HT-29 (cell line): ENCODE measurements at regions not wholly inside any gene's neighbourhood (a gene's known extent, or its start where the extent isn't known, plus 50 kb on each side); places are given as distances from the start of the nearest gene placed in this dataset.

Experiments
- DNase-seq: peaks from one replicate; pipeline ENCODE4 v3.0.0-alpha.2; 2015; ENCODE audit warnings: low spot score

GRCh38 chr5:30604648-30605262 is 588.7 kb upstream of the CDH6 start:
- no peak for DNase-seq

- no peak for DNase-seq
Measured at GRCh38 chr5:30600892-30601291, 592.6 kb upstream of the CDH6 start.

- no peak for DNase-seq
Measured at GRCh38 chr5:30596495-30597064, 596.9 kb upstream of the CDH6 start.

GRCh38 chr5:30594331-30594730 is 599.2 kb upstream of the CDH6 start:
- DNase-seq: no peak

GRCh38 chr5:30592833-30593232 is 600.7 kb upstream of the CDH6 start:
- no peak for DNase-seq

GRCh38 chr5:30581198-30581935 is 612.1 kb upstream of the CDH6 start:
- DNase-seq: no peak

- DNase-seq: no peak
Measured at GRCh38 chr5:30574761-30575160, 618.7 kb upstream of the CDH6 start.

- DNase-seq: no peak
Measured at GRCh38 chr5:30572279-30572678, 621.2 kb upstream of the CDH6 start.

GRCh38 chr5:30561771-30562170 is 631.7 kb upstream of the CDH6 start:
- no peak for DNase-seq

GRCh38 chr5:30551618-30552017 is 641.9 kb upstream of the CDH6 start:
- DNase-seq: no peak

- DNase-seq: no peak
Measured at GRCh38 chr5:30548580-30549305, 644.7 kb upstream of the CDH6 start.

GRCh38 chr5:30540150-30540549 is 653.3 kb upstream of the CDH6 start:
- DNase-seq: no peak

- DNase-seq: no peak
Measured at GRCh38 chr5:30539004-30539634, 654.4 kb upstream of the CDH6 start.

- DNase-seq: no peak
Measured at GRCh38 chr5:30525353-30525752, 668.1 kb upstream of the CDH6 start.

- DNase-seq: no peak
Measured at GRCh38 chr5:30524428-30524827, 669.1 kb upstream of the CDH6 start.

GRCh38 chr5:30523061-30523460 is 670.4 kb upstream of the CDH6 start:
- DNase-seq: no peak

- peak; percentile 7 for DNase-seq
Measured at GRCh38 chr5:30505014-30505886, 688.2 kb upstream of the CDH6 start.

- no peak for DNase-seq
Measured at GRCh38 chr5:30502277-30502676, 691.2 kb upstream of the CDH6 start.

- DNase-seq: no peak
Measured at GRCh38 chr5:30501065-30501464, 692.4 kb upstream of the CDH6 start.

GRCh38 chr5:30500513-30500912 is 693.0 kb upstream of the CDH6 start:
- no peak for DNase-seq

GRCh38 chr5:30499402-30499801 is 694.1 kb upstream of the CDH6 start:
- no peak for DNase-seq
